Naive thymus-derived CD8-positive, alpha-beta T cell (primary cell): ENCODE measurements at regions not wholly inside any gene's neighbourhood (a gene's known extent, or its start where the extent isn't known, plus 50 kb on each side); places are given as distances from the start of the nearest gene placed in this dataset.

Experiments
- ATAC-seq, 2 donors: fragments of 150-1000 bp; cut with Tn5 transposase in 1 of 2; sonication (Bioruptor Pico), chemical (Tn5 transposase) in 1 of 2; 1 replicate in 1 of 2; 2 replicates in 1 of 2; pipeline ENCODE4 v1.10.0; 2021; ENCODE audit warnings: mild to moderate bottlenecking in 2 of 2, moderate library complexity in 2 of 2
- POLR2A ChIA-PET: fragments of 350-600 bp; sonication (Branson Sonifier 250); formaldehyde crosslinking; loops from one replicate; lab custom pipeline; 2021; ENCODE audit warnings: antibody characterized with exemption; lab: Charles Lee
- DNase-seq, 10 donors: peaks; one replicate each; pipeline versions ENCODE4 v3.0.0 to v3.0.0-alpha.2; 2020 to 2022
- H3K27ac Mint-ChIP-seq, 10 donors: one replicate each; pipeline ENCODE4 v1.8.0; 2020 to 2022; ENCODE audit warnings: mild to moderate bottlenecking in 10 of 10, mixed read lengths in 10 of 10, moderate library complexity in 4 of 10, inconsistent platforms in 1 of 10
- H3K27me3 Mint-ChIP-seq, 5 donors: one replicate each; pipeline ENCODE4 v1.8.0; 2021 to 2022; ENCODE audit warnings: mixed read lengths in 5 of 5
- H3K36me3 Mint-ChIP-seq, 3 donors: one replicate each; pipeline ENCODE4 v1.8.0; 2020 to 2022; ENCODE audit warnings: mixed read lengths in 3 of 3, mild to moderate bottlenecking in 2 of 3, inconsistent platforms in 1 of 3
- H3K4me1 Mint-ChIP-seq, 4 donors: one replicate each; pipeline ENCODE4 v1.8.0; 2021 to 2022; ENCODE audit warnings: mixed read lengths in 4 of 4
- H3K4me3 Mint-ChIP-seq, 10 donors: one replicate each; pipeline ENCODE4 v1.8.0; 2020 to 2022; ENCODE audit warnings: mild to moderate bottlenecking in 10 of 10, mixed read lengths in 10 of 10, moderate library complexity in 6 of 10, inconsistent platforms in 1 of 10
- H3K9me3 Mint-ChIP-seq, 9 donors: one replicate each; pipeline ENCODE4 v1.8.0; 2020 to 2022; ENCODE audit warnings: mixed read lengths in 9 of 9, mild to moderate bottlenecking in 3 of 9, inconsistent platforms in 1 of 9, moderate library complexity in 1 of 9

DNA sequence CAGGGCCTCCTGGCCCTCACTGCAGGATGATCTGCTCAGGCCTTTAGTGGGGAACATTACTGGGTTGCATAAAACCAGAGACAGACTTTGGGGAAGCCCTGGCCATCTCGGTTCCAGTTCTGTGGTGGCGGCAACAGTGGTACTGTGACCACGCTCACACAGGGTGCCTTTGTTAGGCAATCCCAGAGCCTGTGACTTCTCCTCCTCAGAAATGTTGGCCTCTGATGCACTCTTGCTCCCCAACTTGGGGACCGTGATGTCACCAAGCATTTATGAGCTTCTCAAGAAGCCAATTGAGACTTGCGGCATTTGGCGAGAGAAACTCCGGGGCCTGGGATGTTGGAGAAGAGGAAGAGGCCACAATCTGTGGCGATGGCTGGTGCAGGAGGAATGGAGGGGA is 80.9 kb upstream of the PKDCC start:
- Mint-ChIP-seq H3K36me3 (no peaks in the 10 kb centered on the region), H3K9me3 (peaks cover 0 to 3% (median 0%) of the 10 kb centered on the region in 9 donors), H3K4me1 (peaks cover 0 to 2% (median under 1%) of the 10 kb centered on the region in 4 donors), H3K4me3 (no peak overlapping the region), H3K27me3 (peaks cover 0 to 17% (median 4%) of the 10 kb centered on the region in 5 donors), H3K27ac (no peak overlapping the region)
- no peak for ATAC-seq
- DNase-seq: no peak
- POLR2A ChIA-PET: no interaction called here

GRCh38 chr2:41967476-41968181 is 80.2 kb upstream of the PKDCC start:
- Mint-ChIP-seq H3K4me3 (no peak overlapping the region), H3K27ac (no peak overlapping the region), H3K27me3 (peaks cover 1 to 22% (median 4%) of the 10 kb centered on the region in 5 donors), H3K36me3 (no peaks in the 10 kb centered on the region), H3K9me3 (peaks cover 0 to 3% (median 0%) of the 10 kb centered on the region in 9 donors), H3K4me1 (peaks cover 0 to 4% (median under 1%) of the 10 kb centered on the region in 4 donors)
- ATAC-seq: no peak
- POLR2A ChIA-PET: no interaction called here
- DNase-seq: no peak

- no peaks in the 10 kb centered on the region for H3K36me3 Mint-ChIP-seq
- peaks cover 0 to 3% (median 0%) of the 10 kb centered on the region in 9 donors for H3K9me3 Mint-ChIP-seq
- DNase-seq: no peak
- peaks cover 0 to 4% (median under 1%) of the 10 kb centered on the region in 4 donors for H3K4me1 Mint-ChIP-seq
- POLR2A ChIA-PET: no interaction called here
- no peak overlapping the region for H3K4me3 Mint-ChIP-seq
- peaks cover 0 to 25% (median 5%) of the 10 kb centered on the region in 5 donors for H3K27me3 Mint-ChIP-seq
- no peak for ATAC-seq
- no peak overlapping the region for H3K27ac Mint-ChIP-seq
Observed at GRCh38 chr2:41968182-41968578, 79.6 kb upstream of the PKDCC start.

DNA sequence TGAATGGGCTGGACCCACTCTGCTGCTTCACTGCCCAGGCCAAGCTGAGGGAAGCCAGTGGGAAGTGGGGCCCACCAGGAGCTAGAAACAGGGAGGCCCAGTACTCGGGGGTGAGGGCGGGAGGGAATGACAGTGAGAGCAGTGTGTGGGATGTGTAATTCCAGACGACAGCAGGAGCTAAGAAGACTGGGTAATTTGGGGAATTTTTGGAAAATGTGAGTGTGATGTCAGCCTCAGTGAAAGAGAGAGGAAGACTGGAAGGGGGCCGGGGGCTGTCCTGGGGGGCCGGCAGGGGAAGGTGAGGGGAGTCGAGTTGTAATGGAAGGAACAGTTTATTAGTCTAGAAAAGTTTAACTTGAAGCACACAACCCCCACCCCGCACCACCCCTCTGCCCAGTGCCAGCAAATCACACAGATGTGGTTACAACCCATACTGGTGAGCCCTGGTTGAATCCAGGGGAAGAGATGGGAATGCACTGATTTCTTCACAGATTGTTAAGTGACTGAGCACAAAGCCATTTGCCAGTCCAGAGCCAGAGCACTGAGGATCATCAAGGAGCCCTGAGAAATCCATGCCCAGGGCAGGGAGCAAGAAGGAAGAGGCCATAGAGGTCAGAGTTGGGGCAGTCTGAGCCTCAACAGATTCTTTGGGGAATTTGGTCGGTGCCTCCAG is 76.7 kb upstream of the PKDCC start:
- ATAC-seq (no peak), DNase-seq (no peak)
- POLR2A ChIA-PET: no interaction called here
- no peaks in the 10 kb centered on the region for H3K36me3 Mint-ChIP-seq
- H3K4me3 Mint-ChIP-seq: no peak overlapping the region
- peaks cover 0 to 2% (median 0%) of the 10 kb centered on the region in 4 donors for H3K4me1 Mint-ChIP-seq
- no peak overlapping the region for H3K27ac Mint-ChIP-seq
- peaks cover 0 to 18% (median 4%) of the 10 kb centered on the region in 5 donors for H3K27me3 Mint-ChIP-seq
- peaks cover 0 to 3% (median 0%) of the 10 kb centered on the region in 9 donors for H3K9me3 Mint-ChIP-seq

GRCh38 chr2:41972179-41972578 is 75.6 kb upstream of the PKDCC start:
- no peak overlapping the region for H3K27ac Mint-ChIP-seq
- no peaks in the 10 kb centered on the region for H3K36me3 Mint-ChIP-seq
- DNase-seq: no peak
- peaks cover 0 to 3% (median 0%) of the 10 kb centered on the region in 9 donors for H3K9me3 Mint-ChIP-seq
- H3K4me1 Mint-ChIP-seq: peaks cover 0 to 2% (median 0%) of the 10 kb centered on the region in 4 donors
- no peak overlapping the region for H3K4me3 Mint-ChIP-seq
- H3K27me3 Mint-ChIP-seq: peaks cover 0 to 18% (median 4%) of the 10 kb centered on the region in 5 donors
- POLR2A ChIA-PET: no interaction called here
- no peak for ATAC-seq

GRCh38 chr2:41972819-41973218 is 75.0 kb upstream of the PKDCC start:
- peaks cover 0 to 3% (median 0%) of the 10 kb centered on the region in 9 donors for H3K9me3 Mint-ChIP-seq

GRCh38 chr2:41973871-41974270 is 74.0 kb upstream of the PKDCC start:
- Mint-ChIP-seq H3K36me3 (no peaks in the 10 kb centered on the region), H3K27me3 (peaks cover 0 to 18% (median 4%) of the 10 kb centered on the region in 5 donors), H3K9me3 (peaks cover 0 to 3% (median 0%) of the 10 kb centered on the region in 9 donors), H3K4me1 (peaks cover 0 to 2% (median 0%) of the 10 kb centered on the region in 4 donors), H3K27ac (peak overlapping the region in 1 of 10 donors; percentile 5), H3K4me3 (no peak overlapping the region)
- no peak for DNase-seq
- POLR2A ChIA-PET: interaction anchor here (1.1 kb wide), 1 partner anchor 220 kb away, joined by 3 read pairs; no protein-coding TSS in a partner anchor
- no peak for ATAC-seq

More at GRCh38 chr2:41972819-41973218, 75.0 kb upstream of the PKDCC start:
- H3K36me3 Mint-ChIP-seq: no peaks in the 10 kb centered on the region
- peaks cover 0 to 2% (median 0%) of the 10 kb centered on the region in 4 donors for H3K4me1 Mint-ChIP-seq
- ATAC-seq: no peak
- H3K27me3 Mint-ChIP-seq: peaks cover 0 to 18% (median 4%) of the 10 kb centered on the region in 5 donors
- H3K4me3 Mint-ChIP-seq: no peak overlapping the region
- no peak for DNase-seq
- no peak overlapping the region for H3K27ac Mint-ChIP-seq
- POLR2A ChIA-PET: no interaction called here

DNA sequence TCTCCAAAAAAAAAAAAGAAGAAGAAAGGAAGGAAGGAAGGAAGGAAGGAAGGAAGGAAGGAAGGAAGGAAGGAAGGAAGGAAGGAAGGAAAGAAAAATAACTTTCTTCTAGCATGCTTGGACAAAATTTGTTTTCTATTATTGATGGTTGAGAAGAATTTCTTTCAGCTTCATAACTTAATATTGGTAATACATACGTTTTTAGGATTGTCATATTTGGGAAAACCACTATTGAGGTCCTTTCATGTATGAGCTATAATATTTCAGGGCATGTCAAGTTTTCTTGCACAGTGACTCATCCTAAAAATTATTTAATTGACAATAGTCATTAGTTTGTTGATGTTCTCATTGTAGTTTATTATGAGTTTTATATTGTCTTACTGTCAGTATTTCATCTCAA is 66.4 kb upstream of the PKDCC start:
- H3K4me1 Mint-ChIP-seq: no peaks in the 10 kb centered on the region
- no peak overlapping the region for H3K27ac Mint-ChIP-seq
- ATAC-seq (no peak), DNase-seq (no peak)
- POLR2A ChIA-PET: interaction anchor here (0.6 to 0.7 kb wide), 2 partner anchors 36 to 62 kb away, joined by 4 to 10 read pairs; no protein-coding TSS in a partner anchor
- H3K27me3 Mint-ChIP-seq: peaks cover 1 to 24% (median 9%) of the 10 kb centered on the region in 5 donors
- H3K9me3 Mint-ChIP-seq: no peaks in the 10 kb centered on the region
- no peak overlapping the region for H3K4me3 Mint-ChIP-seq
- H3K36me3 Mint-ChIP-seq: no peaks in the 10 kb centered on the region

DNA sequence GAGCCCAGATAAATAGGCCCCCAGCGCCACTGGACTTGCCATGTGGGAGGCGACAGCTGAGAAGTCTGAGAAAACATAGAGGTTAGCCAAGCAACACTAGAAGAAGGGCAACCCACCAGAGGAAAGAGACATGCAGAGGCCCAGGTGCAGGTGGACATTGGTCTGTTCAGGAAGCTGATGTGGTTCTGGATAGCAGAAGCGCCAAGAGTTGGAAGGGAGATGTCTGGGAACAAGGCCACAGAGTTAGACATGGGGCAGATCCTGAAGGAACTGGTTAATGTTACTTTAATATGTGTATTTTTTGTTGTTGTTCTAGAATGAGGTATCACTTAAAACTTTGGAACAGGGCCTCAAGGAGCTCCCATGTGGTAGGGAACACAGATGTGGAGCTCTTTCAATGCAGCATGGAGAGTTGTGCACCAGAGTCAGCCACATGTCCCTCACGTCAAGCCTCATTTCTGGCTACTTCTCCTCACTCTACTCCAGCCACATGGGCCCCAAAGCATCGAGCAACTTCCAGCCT is 62.2 kb upstream of the PKDCC start:
- POLR2A ChIA-PET: no interaction called here
- no peaks in the 10 kb centered on the region for H3K36me3 Mint-ChIP-seq
- H3K4me1 Mint-ChIP-seq: no peaks in the 10 kb centered on the region
- H3K27me3 Mint-ChIP-seq: peaks cover 12 to 44% (median 26%) of the 10 kb centered on the region in 5 donors
- DNase-seq (no peak), ATAC-seq (no peak)
- H3K9me3 Mint-ChIP-seq: no peaks in the 10 kb centered on the region
- no peak overlapping the region for H3K27ac Mint-ChIP-seq
- H3K4me3 Mint-ChIP-seq: no peak overlapping the region

DNA sequence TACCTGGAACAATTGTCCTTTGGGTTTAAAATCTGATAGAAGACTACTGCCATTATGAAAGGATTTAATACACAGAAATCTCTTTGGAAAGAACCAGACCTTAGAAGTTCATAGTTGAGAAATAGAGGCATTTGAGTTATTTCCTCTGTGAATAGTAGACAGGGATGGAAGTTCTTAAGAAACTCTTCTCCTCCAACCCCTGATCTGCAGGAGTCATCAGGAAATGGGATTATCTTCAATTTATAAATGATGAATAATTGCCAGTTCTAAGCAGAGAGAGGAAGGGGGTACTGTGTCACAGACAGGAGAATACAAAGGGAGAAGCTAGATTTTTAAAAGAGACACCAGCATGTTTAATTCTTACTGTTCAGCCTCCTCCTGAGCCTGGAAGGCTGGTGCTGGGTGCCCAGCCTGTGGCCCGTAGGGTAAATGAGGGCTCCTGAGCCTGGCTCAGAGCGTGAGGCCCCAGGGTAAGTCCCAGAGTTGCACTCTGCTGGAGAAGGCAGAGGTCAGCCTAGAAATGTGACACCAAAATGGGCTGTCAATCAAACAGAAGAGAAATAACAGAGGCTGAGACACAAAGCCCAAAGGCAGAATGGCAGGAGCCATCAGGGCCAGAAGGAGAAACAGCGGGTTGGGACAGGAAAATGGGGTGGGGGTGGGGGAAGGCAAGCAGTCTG is 58.2 kb upstream of the PKDCC start:
- H3K9me3 Mint-ChIP-seq: peaks cover 0 to 2% (median 0%) of the 10 kb centered on the region in 9 donors
- POLR2A ChIA-PET: interaction anchor here (0.5 kb wide), 1 partner anchor 382 kb away, joined by 3 read pairs; no protein-coding TSS in a partner anchor
- DNase-seq (no peak), ATAC-seq (no peak)
- peaks cover 24 to 53% (median 33%) of the 10 kb centered on the region in 5 donors for H3K27me3 Mint-ChIP-seq
- H3K4me1 Mint-ChIP-seq: no peaks in the 10 kb centered on the region
- H3K36me3 Mint-ChIP-seq: no peaks in the 10 kb centered on the region
- H3K27ac Mint-ChIP-seq: no peak overlapping the region
- H3K4me3 Mint-ChIP-seq: no peak overlapping the region

- no peaks in the 10 kb centered on the region for H3K36me3 Mint-ChIP-seq
- H3K9me3 Mint-ChIP-seq: peaks cover 0 to 4% (median 0%) of the 10 kb centered on the region in 9 donors
- H3K27ac Mint-ChIP-seq: no peak overlapping the region
- no peaks in the 10 kb centered on the region for H3K4me1 Mint-ChIP-seq
- DNase-seq (no peak), ATAC-seq (no peak)
- POLR2A ChIA-PET: interaction anchor here (0.5 kb wide), 1 partner anchor 381 kb away, joined by 3 read pairs; no protein-coding TSS in a partner anchor
- H3K4me3 Mint-ChIP-seq: no peak overlapping the region
- peaks cover 24 to 51% (median 33%) of the 10 kb centered on the region in 5 donors for H3K27me3 Mint-ChIP-seq
Observed at GRCh38 chr2:41990245-41990644, 57.6 kb upstream of the PKDCC start.

DNA sequence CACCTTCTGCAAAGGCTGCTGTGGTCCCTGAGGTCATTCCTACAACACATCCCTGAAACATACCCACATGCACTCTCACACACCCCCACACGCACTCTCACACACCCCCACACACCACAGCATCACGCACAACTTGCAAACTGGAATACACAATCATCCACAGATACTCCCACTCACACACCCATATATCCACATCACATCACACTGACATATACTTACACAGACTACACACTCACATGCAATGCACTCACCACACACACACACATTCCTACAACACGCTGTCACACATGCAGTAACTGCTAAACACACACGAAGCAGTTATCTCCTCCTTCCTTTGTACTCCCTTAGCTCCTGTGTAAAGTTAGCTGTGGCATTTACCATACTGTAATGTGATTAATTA is 57.1 kb upstream of the PKDCC start:
- Mint-ChIP-seq H3K9me3 (peaks cover 0 to 4% (median 0%) of the 10 kb centered on the region in 9 donors), H3K27me3 (peaks cover 24 to 47% (median 33%) of the 10 kb centered on the region in 5 donors), H3K4me3 (no peak overlapping the region), H3K36me3 (no peaks in the 10 kb centered on the region), H3K27ac (no peak overlapping the region), H3K4me1 (no peaks in the 10 kb centered on the region)
- ATAC-seq: no peak
- POLR2A ChIA-PET: no interaction called here
- no peak for DNase-seq
